Body of pancreas (tissue), 4 donors: ENCODE measurements at regions not wholly inside any gene's neighbourhood (a gene's known extent, or its start where the extent isn't known, plus 50 kb on each side); places are given as distances from the start of the nearest gene placed in this dataset.
"Not testable (repeated sequence)": the region's sequence is repeated elsewhere in the genome, so short reads cannot be mapped to it uniquely, and the experiment has no call there.

Experiments used
- ATAC-seq: fragments of 150-250 bp; one replicate; pipeline ENCODE4 v1.9.1; 2016
- DNase-seq, 4 donors: peaks; one replicate each; pipeline ENCODE4 v3.0.0-alpha.2; 2019
- H3K27ac ChIP-seq, 4 donors: fragments of 200-600 bp; sonication (generic); 1 replicate in 3 of 4; 2 replicates in 1 of 4; pipeline versions ENCODE4 v1.5.1 to v1.6.1; 2016 to 2019; ENCODE audit warnings: mild to moderate bottlenecking in 1 of 4, mixed read lengths in 1 of 4, moderate library complexity in 1 of 4
- H3K27me3 ChIP-seq, 2 donors: fragments of 200-600 bp; sonication (generic); one replicate each; pipeline ENCODE4 v1.6.0; 2016; ENCODE audit warnings: mild to moderate bottlenecking in 1 of 2
- H3K36me3 ChIP-seq, 2 donors: fragments of 200-600 bp; sonication (generic); replicated peaks in 1 of 2; 2 replicates each; pipeline ENCODE4 v1.5.1; 2016; ENCODE audit warnings: low read depth in 2 of 2; ENCODE audit not compliant: insufficient read depth in 1 of 2
- H3K4me1 ChIP-seq: fragments of 200-600 bp; sonication (generic); one replicate; pipeline ENCODE4 v1.6.0; 2016
- H3K4me3 ChIP-seq, 2 donors: fragments of 200-600 bp; sonication (generic); 1 replicate in 1 of 2; 2 replicates in 1 of 2; pipeline ENCODE4 v1.5.1; 2016 to 2019
- H3K9me3 ChIP-seq, 3 donors: fragments of 200-600 bp; sonication (generic); 1 replicate in 2 of 3; 2 replicates in 1 of 3; pipeline ENCODE4 v1.5.1; 2016
- POLR2A ChIP-seq, 3 donors: fragments of 450-650 bp; IDR thresholded peaks; one replicate each; pipeline ENCODE4 v1.6.1; 2016; ENCODE audit warnings: antibody characterized with exemption in 3 of 3, mild to moderate bottlenecking in 2 of 3
- WGBS, 2 donors: methylation state at CpG; one replicate each; pipeline ENCODE4 v1.1.5; 2017; 5-methylcytosine and 5-hydroxymethylcytosine counted together
- intact Hi-C: fragments of 100-400 bp; cut with DNase I; formaldehyde crosslinking; loops from one replicate; pipeline ENCODE4 v1.15.1; 2023
- TF ChIP-seq, protein P1 (sequence below), 7 experiments: fragments of 450-650 bp in 4 of 7; fragments of 200-600 bp in 3 of 7; sonication (generic) in 3 of 7; IDR thresholded peaks; one replicate each; pipeline ENCODE4 v1.5.1; 2016 to 2019; ENCODE audit warnings: antibody characterized with exemption in 7 of 7

DNA sequence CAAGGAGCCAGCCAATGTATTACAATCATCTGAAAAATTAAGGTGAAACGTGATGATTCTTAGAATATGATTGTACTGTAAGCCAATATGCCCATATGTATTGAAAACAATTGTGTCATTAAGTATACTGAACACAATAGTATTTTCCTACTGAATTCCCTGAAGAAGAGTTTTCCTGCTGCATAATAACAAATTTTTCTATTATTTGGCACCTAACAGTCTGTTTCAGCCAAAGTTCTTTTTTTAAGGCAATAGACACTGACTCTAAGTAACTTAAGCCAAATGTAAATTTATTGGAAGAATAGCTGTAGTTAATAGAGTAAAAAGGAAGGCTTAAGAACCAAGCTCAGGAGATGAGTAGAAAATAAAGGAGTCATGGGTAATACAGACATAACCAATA lies 220.6 kb downstream of the PPP4R3C start:
- H3K36me3 ChIP-seq: no peaks in the 10 kb centered on the region
- no peaks in the 10 kb centered on the region for H3K4me1 ChIP-seq
- 56 to 57% methylated on average over 1 of the region's 1 CpG for WGBS, 2 donors
- H3K4me3 ChIP-seq: no peak overlapping the region
- no peak overlapping the region for H3K27ac ChIP-seq
- DNase-seq (no peak), ATAC-seq (no peak)
- no peaks in the 10 kb centered on the region for H3K9me3 ChIP-seq
- TF ChIP-seq, protein P1, sequence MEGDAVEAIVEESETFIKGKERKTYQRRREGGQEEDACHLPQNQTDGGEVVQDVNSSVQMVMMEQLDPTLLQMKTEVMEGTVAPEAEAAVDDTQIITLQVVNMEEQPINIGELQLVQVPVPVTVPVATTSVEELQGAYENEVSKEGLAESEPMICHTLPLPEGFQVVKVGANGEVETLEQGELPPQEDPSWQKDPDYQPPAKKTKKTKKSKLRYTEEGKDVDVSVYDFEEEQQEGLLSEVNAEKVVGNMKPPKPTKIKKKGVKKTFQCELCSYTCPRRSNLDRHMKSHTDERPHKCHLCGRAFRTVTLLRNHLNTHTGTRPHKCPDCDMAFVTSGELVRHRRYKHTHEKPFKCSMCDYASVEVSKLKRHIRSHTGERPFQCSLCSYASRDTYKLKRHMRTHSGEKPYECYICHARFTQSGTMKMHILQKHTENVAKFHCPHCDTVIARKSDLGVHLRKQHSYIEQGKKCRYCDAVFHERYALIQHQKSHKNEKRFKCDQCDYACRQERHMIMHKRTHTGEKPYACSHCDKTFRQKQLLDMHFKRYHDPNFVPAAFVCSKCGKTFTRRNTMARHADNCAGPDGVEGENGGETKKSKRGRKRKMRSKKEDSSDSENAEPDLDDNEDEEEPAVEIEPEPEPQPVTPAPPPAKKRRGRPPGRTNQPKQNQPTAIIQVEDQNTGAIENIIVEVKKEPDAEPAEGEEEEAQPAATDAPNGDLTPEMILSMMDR (IDR thresholded peaks at IDR 0.05): no peak
- no peak for TF ChIP-seq POLR2A (IDR thresholded peaks at IDR 0.05)
- intact Hi-C loops: no loop called here
- H3K27me3 ChIP-seq: no peaks in the 10 kb centered on the region

DNA sequence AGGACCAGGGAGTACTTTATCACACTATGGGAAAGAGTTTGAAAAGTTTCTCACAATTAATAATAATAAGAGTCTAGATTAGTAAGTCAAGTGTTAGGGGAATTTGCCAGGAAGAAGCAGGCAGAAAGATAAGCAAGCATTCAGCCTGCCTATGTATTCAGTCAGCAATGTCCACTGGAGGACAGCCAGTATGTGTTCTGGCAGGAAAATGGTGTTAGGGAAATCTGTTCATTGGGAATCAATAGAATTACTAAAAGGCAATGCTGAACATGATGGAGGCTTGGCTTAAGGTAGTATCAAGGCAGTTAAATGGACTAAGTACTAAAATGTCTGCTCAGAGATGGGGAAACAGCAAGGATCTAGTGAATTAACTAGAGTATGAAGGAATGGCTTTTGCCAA lies 221.2 kb downstream of the PPP4R3C start:
- no peaks in the 10 kb centered on the region for H3K9me3 ChIP-seq
- no peak overlapping the region for H3K27ac ChIP-seq
- intact Hi-C loops: no loop called here
- ATAC-seq (no peak), DNase-seq (no peak)
- no peaks in the 10 kb centered on the region for H3K4me1 ChIP-seq
- H3K27me3 ChIP-seq: no peaks in the 10 kb centered on the region
- no peak overlapping the region for H3K4me3 ChIP-seq
- no peaks in the 10 kb centered on the region for H3K36me3 ChIP-seq
- no peak for TF ChIP-seq POLR2A (IDR thresholded peaks at IDR 0.05)
- TF ChIP-seq, protein P1 (IDR thresholded peaks at IDR 0.05): no peak

DNA sequence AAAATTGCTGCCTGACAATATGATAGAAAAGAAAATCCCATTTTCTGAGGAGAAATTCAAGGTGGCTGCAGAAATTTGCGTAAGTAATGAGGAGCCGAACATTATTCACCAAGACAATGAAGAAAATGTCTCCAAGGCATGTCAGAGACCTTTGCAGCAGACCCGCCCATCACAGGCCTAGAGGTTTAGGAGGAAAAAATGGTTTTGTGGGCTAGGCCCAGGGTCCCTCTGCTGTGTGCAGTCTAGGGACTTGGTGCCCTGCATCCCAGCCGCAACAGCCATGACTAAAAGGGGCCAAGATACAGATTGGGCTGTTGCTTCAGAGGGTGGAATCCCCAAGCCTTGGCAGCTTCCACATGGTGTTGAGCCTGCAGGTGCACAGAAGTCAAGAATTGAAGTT lies 223.1 kb downstream of the PPP4R3C start:
- intact Hi-C loops, H3K36me3 ChIP-seq, H3K4me1 ChIP-seq, H3K27me3 ChIP-seq, DNase-seq, H3K4me3 ChIP-seq, ATAC-seq, H3K9me3 ChIP-seq, H3K27ac ChIP-seq: not testable (repeated sequence)
- 78 to 98% methylated on average over 3 to 4 of the region's 4 CpGs for WGBS, 2 donors

DNA sequence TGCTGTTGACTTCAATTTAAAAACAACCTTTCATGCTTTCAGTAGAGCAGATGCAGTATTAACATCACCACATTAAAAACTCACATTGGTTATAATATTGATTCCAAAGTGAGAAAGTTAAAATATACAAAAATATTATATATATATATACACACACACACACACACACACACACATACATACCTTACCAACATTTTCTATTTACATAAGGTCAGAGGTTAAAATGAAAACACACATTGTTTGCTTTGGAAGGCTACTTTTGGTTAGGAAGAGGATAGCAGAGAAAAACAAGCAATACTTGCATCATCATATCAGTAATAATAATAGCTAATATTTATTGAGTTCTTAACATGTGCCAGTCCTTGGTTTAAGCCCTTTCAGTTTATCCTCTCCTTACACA lies 226.5 kb downstream of the PPP4R3C start:
- no peaks in the 10 kb centered on the region for H3K9me3 ChIP-seq
- no peak for TF ChIP-seq POLR2A (IDR thresholded peaks at IDR 0.05)
- TF ChIP-seq, protein P1 (IDR thresholded peaks at IDR 0.05): no peak

DNA sequence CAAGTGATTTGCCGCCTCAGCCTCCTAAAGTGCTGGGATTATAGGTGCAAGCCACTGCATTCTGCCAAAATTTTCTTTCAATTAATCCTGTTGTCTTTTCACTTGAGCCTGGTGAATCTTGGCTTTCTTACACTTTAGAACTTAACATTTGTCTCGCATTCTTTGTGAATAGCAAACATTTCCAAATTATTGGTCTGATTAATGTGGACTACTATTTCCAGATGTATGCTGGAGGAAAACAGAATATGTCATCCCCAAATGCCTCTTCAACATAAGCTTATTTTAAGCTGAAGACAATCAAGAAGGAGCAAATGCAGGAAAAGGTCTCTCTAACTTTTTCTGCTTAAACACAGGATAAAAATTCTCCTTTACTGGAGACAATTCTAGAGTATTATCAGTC lies 233.4 kb downstream of the PPP4R3C start:
- no peak overlapping the region for H3K4me3 ChIP-seq
- H3K4me1 ChIP-seq: no peaks in the 10 kb centered on the region
- no peaks in the 10 kb centered on the region for H3K9me3 ChIP-seq
- ATAC-seq (no peak), DNase-seq (no peak)
- H3K36me3 ChIP-seq: no peaks in the 10 kb centered on the region
- H3K27me3 ChIP-seq: no peaks in the 10 kb centered on the region
- TF ChIP-seq, protein P1 (IDR thresholded peaks at IDR 0.05): no peak
- no peak for TF ChIP-seq POLR2A (IDR thresholded peaks at IDR 0.05)
- intact Hi-C loops: no loop called here
- no peak overlapping the region for H3K27ac ChIP-seq
- 62 to 82% methylated on average over 2 of the region's 2 CpGs for WGBS, 2 donors

More for the DNA sequence above, 226.5 kb downstream of the PPP4R3C start:
- Histone ChIP-seq H3K27me3 (no peaks in the 10 kb centered on the region), H3K36me3 (no peaks in the 10 kb centered on the region), H3K4me3 (no peak overlapping the region), H3K4me1 (no peaks in the 10 kb centered on the region), H3K27ac (no peak overlapping the region)
- no peak for ATAC-seq
- DNase-seq: no peak
- intact Hi-C loops: no loop called here
